Neural progenitor cell (in vitro differentiated cells): ENCODE measurements at regions not wholly inside any gene's neighbourhood (a gene's known extent, or its start where the extent isn't known, plus 50 kb on each side); places are given as distances from the start of the nearest gene placed in this dataset.

Experiments used
- EZH2 ChIP-seq: fragments of 200-600 bp; sonication (generic); IDR thresholded peaks from 2 replicates; pipeline ENCODE4 v1.6.1; 2017; ENCODE audit warnings: antibody characterized with exemption, mild to moderate bottlenecking, moderate library complexity
- TF ChIP-seq, protein P1 (sequence below): fragments of 200-600 bp; sonication (generic); IDR thresholded peaks from 2 replicates; pipeline ENCODE4 v1.5.1; 2017; ENCODE audit warnings: antibody characterized with exemption, mild to moderate bottlenecking

DNA sequence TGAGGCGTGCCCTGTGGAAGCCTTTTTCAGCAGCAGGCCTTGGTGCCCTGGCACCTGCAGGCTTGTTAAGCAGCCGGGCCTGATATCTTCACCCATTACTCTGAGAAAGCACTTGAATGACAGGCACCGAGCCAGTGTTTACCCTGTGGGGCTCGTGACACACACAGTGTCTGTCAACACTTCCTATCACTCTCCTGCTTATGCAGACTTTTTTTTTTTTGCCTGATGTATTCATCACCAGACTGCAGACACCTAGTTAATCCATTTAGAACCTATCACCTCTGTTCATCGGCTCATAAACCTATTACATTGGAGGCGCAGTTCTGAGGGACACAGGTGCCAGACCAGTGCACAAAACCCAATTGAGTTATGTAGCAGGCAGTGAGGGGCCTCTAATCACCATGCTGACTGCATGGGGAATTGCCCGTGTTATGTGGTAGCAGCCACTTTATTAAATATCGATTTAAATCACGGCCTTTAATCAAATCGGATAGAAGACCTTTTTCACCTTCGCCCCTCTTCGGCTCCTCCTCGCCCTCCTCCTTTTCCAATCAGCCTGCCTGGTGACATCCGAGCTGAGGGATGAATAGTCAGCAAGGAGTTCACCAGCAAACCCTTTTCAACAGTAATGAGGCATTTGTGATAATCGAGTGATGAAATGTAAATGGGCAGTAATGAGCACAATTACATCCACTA lies 962.9 kb upstream of the SLC35B3 start:
- TF ChIP-seq, protein P1, sequence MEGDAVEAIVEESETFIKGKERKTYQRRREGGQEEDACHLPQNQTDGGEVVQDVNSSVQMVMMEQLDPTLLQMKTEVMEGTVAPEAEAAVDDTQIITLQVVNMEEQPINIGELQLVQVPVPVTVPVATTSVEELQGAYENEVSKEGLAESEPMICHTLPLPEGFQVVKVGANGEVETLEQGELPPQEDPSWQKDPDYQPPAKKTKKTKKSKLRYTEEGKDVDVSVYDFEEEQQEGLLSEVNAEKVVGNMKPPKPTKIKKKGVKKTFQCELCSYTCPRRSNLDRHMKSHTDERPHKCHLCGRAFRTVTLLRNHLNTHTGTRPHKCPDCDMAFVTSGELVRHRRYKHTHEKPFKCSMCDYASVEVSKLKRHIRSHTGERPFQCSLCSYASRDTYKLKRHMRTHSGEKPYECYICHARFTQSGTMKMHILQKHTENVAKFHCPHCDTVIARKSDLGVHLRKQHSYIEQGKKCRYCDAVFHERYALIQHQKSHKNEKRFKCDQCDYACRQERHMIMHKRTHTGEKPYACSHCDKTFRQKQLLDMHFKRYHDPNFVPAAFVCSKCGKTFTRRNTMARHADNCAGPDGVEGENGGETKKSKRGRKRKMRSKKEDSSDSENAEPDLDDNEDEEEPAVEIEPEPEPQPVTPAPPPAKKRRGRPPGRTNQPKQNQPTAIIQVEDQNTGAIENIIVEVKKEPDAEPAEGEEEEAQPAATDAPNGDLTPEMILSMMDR = no peak
- TF ChIP-seq EZH2 = no peak
